ENCODE measurements at regions not wholly inside any gene's neighbourhood (a gene's known extent, or its start where the extent isn't known, plus 50 kb on each side); places are given as distances from the start of the nearest gene placed in this dataset.
"Not testable (repeated sequence)": the region's sequence is repeated elsewhere in the genome, so short reads cannot be mapped to it uniquely, and the experiment has no call there.

DNA sequence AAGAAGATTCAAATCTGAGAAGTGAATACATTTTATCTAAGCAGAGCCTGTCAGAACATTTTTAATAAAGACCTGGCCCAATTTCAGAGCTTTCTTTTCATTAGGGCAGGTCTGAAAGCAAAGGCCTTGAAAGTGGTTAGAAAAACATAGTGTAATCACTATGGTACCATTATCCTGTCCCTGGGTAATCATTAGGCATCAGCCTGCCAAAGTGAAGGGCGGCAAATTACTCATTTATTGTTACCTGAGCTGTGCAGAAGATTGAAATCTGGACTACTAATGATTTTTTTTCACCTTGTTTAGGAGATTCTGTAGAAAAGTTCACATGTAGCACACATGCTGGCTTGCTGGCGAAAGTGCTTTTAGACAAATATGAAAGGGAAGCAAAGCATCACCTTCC lies 92.6 kb upstream of the PRKD1 start:
- H3K27me3 ChIP-seq (ENCODE audit: insufficient read depth, low read length) = no peaks in the 10 kb centered on the region
- FAIRE-seq (no peak), DNase-seq (ENCODE audit: low read depth) (no peak)
- no peaks in the 10 kb centered on the region for H3K4me1 ChIP-seq (ENCODE audit: insufficient read depth, low read length)
- no peak overlapping the region for H2AFZ ChIP-seq (ENCODE audit: low read depth, low read length)
- no peak overlapping the region for H3K27ac ChIP-seq (ENCODE audit: low read depth, low read length)
- no peak overlapping the region for H3K4me2 ChIP-seq (ENCODE audit: low read length)
- no peaks in the 10 kb centered on the region for H3K9me3 ChIP-seq (ENCODE audit: insufficient read depth, low read depth, low read length)
- H4K20me1 ChIP-seq (ENCODE audit: insufficient read depth, low read length) = no peaks in the 10 kb centered on the region
- no peak overlapping the region for H3K27ac Mint-ChIP-seq (ENCODE audit: unreplicated experiment)
- H3K9ac ChIP-seq (ENCODE audit: low read length) = no peak overlapping the region
- H3K79me2 ChIP-seq (ENCODE audit: insufficient read depth, low read length) = no peaks in the 10 kb centered on the region
- no peaks in the 10 kb centered on the region for H3K36me3 ChIP-seq (ENCODE audit: insufficient read depth, low read length)
- no peaks in the 10 kb centered on the region for H3K4me1 Mint-ChIP-seq (ENCODE audit: low read depth, unreplicated experiment)
- no peak for TF ChIP-seq EZH2 (IDR thresholded peaks at IDR 0.05; ENCODE audit: insufficient read depth, low read length)
- TF ChIP-seq, protein P1, sequence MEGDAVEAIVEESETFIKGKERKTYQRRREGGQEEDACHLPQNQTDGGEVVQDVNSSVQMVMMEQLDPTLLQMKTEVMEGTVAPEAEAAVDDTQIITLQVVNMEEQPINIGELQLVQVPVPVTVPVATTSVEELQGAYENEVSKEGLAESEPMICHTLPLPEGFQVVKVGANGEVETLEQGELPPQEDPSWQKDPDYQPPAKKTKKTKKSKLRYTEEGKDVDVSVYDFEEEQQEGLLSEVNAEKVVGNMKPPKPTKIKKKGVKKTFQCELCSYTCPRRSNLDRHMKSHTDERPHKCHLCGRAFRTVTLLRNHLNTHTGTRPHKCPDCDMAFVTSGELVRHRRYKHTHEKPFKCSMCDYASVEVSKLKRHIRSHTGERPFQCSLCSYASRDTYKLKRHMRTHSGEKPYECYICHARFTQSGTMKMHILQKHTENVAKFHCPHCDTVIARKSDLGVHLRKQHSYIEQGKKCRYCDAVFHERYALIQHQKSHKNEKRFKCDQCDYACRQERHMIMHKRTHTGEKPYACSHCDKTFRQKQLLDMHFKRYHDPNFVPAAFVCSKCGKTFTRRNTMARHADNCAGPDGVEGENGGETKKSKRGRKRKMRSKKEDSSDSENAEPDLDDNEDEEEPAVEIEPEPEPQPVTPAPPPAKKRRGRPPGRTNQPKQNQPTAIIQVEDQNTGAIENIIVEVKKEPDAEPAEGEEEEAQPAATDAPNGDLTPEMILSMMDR (IDR thresholded peaks at IDR 0.05; ENCODE audit: insufficient read depth, low read depth, low read length) = no peak
- no peaks in the 10 kb centered on the region for H3K27me3 Mint-ChIP-seq (ENCODE audit: low read depth, unreplicated experiment)
- H3K36me3 Mint-ChIP-seq (ENCODE audit: low read depth, unreplicated experiment) = no peaks in the 10 kb centered on the region
- peaks cover 4% of the 10 kb centered on the region for H3K9me3 Mint-ChIP-seq (ENCODE audit: unreplicated experiment)
- no peak overlapping the region for H3K4me3 Mint-ChIP-seq (ENCODE audit: unreplicated experiment)
- H3K4me3 ChIP-seq (ENCODE audit: insufficient read depth, low read depth, low read length) = no peak overlapping the region

DNA sequence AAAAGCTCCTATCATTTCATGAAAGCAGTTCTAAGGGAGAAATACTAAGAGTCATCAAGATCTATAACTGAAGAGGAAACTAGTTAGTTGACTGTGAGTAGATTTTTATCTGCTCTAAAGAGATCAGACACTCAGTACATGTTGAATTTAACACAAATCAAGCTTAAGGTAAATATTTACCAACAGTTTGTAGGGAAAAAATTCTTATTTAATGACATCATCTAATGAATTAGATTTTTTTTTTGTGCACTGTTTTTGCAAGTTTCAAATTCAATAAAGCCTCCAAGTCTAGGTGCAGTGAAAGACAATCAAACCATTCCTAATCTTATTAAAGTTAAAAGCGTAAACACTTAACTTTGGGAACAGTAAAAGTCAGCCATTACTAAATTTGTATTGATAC lies 93.0 kb upstream of the PRKD1 start:
- FAIRE-seq (no peak), DNase-seq (ENCODE audit: low read depth) (no peak)
- H4K20me1 ChIP-seq (ENCODE audit: insufficient read depth, low read length) = no peaks in the 10 kb centered on the region
- Mint-ChIP-seq H3K4me1 (ENCODE audit: low read depth, unreplicated experiment) (no peaks in the 10 kb centered on the region), H3K9me3 (ENCODE audit: unreplicated experiment) (peaks cover 4% of the 10 kb centered on the region), H3K27ac (ENCODE audit: unreplicated experiment) (no peak overlapping the region), H3K4me3 (ENCODE audit: unreplicated experiment) (no peak overlapping the region), H3K27me3 (ENCODE audit: low read depth, unreplicated experiment) (no peaks in the 10 kb centered on the region), H3K36me3 (ENCODE audit: low read depth, unreplicated experiment) (no peaks in the 10 kb centered on the region)
- H3K9ac ChIP-seq (ENCODE audit: low read length) = no peak overlapping the region
- no peak overlapping the region for H3K4me2 ChIP-seq (ENCODE audit: low read length)
- H3K27ac ChIP-seq (ENCODE audit: low read depth, low read length) = no peak overlapping the region
- no peak overlapping the region for H3K4me3 ChIP-seq (ENCODE audit: insufficient read depth, low read depth, low read length)
- H3K79me2 ChIP-seq (ENCODE audit: insufficient read depth, low read length) = no peaks in the 10 kb centered on the region
- no peaks in the 10 kb centered on the region for H3K27me3 ChIP-seq (ENCODE audit: insufficient read depth, low read length)
- no peaks in the 10 kb centered on the region for H3K9me3 ChIP-seq (ENCODE audit: insufficient read depth, low read depth, low read length)
- H2AFZ ChIP-seq (ENCODE audit: low read depth, low read length) = no peak overlapping the region
- H3K4me1 ChIP-seq (ENCODE audit: insufficient read depth, low read length) = no peaks in the 10 kb centered on the region
- TF ChIP-seq, protein P1 (IDR thresholded peaks at IDR 0.05; ENCODE audit: insufficient read depth, low read depth, low read length) = no peak
- no peak for TF ChIP-seq EZH2 (IDR thresholded peaks at IDR 0.05; ENCODE audit: insufficient read depth, low read length)
- no peaks in the 10 kb centered on the region for H3K36me3 ChIP-seq (ENCODE audit: insufficient read depth, low read length)

DNA sequence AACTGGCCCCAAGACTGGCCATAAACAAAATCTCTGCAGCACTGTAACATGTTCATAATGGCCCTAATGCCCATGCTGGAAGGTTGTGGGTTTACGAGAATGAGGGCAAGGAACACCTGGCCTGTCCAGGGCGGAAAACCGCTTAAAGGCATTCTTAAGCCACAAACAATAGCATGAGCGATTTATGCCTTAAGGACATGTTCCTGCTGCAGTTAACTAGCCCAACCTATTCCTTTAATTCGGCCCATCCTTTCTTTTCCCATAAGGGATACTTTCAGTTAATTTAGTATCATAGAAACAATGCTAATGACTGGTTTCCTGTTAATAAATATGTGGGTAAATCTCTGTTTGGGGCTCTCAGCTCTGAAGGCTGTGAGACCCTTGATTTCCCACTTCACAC lies 95.7 kb upstream of the PRKD1 start:
- H3K9ac ChIP-seq (ENCODE audit: low read length); H3K4me2 ChIP-seq (ENCODE audit: low read length); H3K4me3 Mint-ChIP-seq (ENCODE audit: unreplicated experiment); DNase-seq (ENCODE audit: low read depth); H3K36me3 ChIP-seq (ENCODE audit: insufficient read depth, low read length); H3K9me3 ChIP-seq (ENCODE audit: insufficient read depth, low read depth, low read length); H3K27me3 Mint-ChIP-seq (ENCODE audit: low read depth, unreplicated experiment); H4K20me1 ChIP-seq (ENCODE audit: insufficient read depth, low read length); H3K27ac Mint-ChIP-seq (ENCODE audit: unreplicated experiment); H3K4me1 ChIP-seq (ENCODE audit: insufficient read depth, low read length); H3K27ac ChIP-seq (ENCODE audit: low read depth, low read length); H3K36me3 Mint-ChIP-seq (ENCODE audit: low read depth, unreplicated experiment); FAIRE-seq; H3K9me3 Mint-ChIP-seq (ENCODE audit: unreplicated experiment); H3K79me2 ChIP-seq (ENCODE audit: insufficient read depth, low read length); H3K4me3 ChIP-seq (ENCODE audit: insufficient read depth, low read depth, low read length); H3K27me3 ChIP-seq (ENCODE audit: insufficient read depth, low read length); H2AFZ ChIP-seq (ENCODE audit: low read depth, low read length); H3K4me1 Mint-ChIP-seq (ENCODE audit: low read depth, unreplicated experiment): not testable (repeated sequence)

Data from astrocyte (in vitro differentiated cells and primary cell).